IMR-90 (cell line): ENCODE measurements at regions not wholly inside any gene's neighbourhood (a gene's known extent, or its start where the extent isn't known, plus 50 kb on each side); places are given as distances from the start of the nearest gene placed in this dataset.

Experiments
- ATAC-seq: fragments of 200-7000 bp; cut with Tn5 transposase; 2 replicates; pipeline ENCODE4 v1.9.1; 2020; ENCODE audit warnings: low read depth, mild to moderate bottlenecking, moderate library complexity
- BruUV-seq: library from RNA; stranded (reverse); fragments of 400-500 nt; replicated peaks from 2 replicates; lab custom pipeline; 2021; lab: Mats Ljungman, UMichigan
- CTCF ChIA-PET: fragments of 300-600 bp; formaldehyde crosslinking; extraction: SDS; loops from one replicate; lab custom pipeline; 2021; ENCODE audit warnings: antibody characterized with exemption; lab: Yijun Ruan, JAX
- POLR2A ChIA-PET: fragments of 300-600 bp; sonication (Branson Sonifier 250); formaldehyde crosslinking; loops from one replicate; lab custom pipeline; 2022; ENCODE audit warnings: antibody characterized with exemption; ENCODE audit not compliant: unreplicated experiment; lab: Charles Lee
- DNase-seq: peaks from one replicate; pipeline ENCODE4 v3.0.0; 2013
- H2AFZ ChIP-seq: replicated peaks from 2 replicates; pipeline ENCODE3; 2013; ENCODE audit warnings: low read length, mild to moderate bottlenecking; ENCODE audit not compliant: poor library complexity
- H2AK5ac ChIP-seq: 2 replicates; pipeline ENCODE4 v1.6.1; 2013; ENCODE audit warnings: low read depth, low read length, inconsistent platforms
- H2AK9ac ChIP-seq: replicated peaks from 2 replicates; pipeline ENCODE3; 2013; ENCODE audit warnings: mild to moderate bottlenecking, low read depth, low read length, moderate library complexity; ENCODE audit not compliant: poor library complexity
- H2BK120ac ChIP-seq: 2 replicates; pipeline ENCODE4 v1.6.1; 2013; ENCODE audit warnings: low read depth, low read length, inconsistent platforms
- H2BK15ac ChIP-seq: 3 replicates; pipeline ENCODE4 v1.6.1; 2013; ENCODE audit warnings: low read depth, low read length, inconsistent platforms
- H2BK20ac ChIP-seq: 2 replicates; pipeline ENCODE4 v1.6.1; 2013; ENCODE audit warnings: low read depth, mild to moderate bottlenecking, inconsistent platforms, low read length, moderate library complexity
- H2BK5ac ChIP-seq: 2 replicates; pipeline ENCODE4 v1.6.1; 2013; ENCODE audit warnings: mild to moderate bottlenecking, low read depth, low read length, inconsistent platforms; ENCODE audit not compliant: poor library complexity, severe bottlenecking
- H3K14ac ChIP-seq: replicated peaks from 2 replicates; pipeline ENCODE4 v1.6.1; 2013; ENCODE audit warnings: low read depth, low read length, inconsistent platforms
- H3K18ac ChIP-seq: 2 replicates; pipeline ENCODE4 v1.6.1; 2013; ENCODE audit warnings: low read depth, low read length, control low read depth
- H3K23ac ChIP-seq: 2 replicates; pipeline ENCODE4 v1.6.1; 2013; ENCODE audit warnings: low read depth, low read length, inconsistent platforms
- H3K27ac ChIP-seq: 2 replicates; pipeline ENCODE4 v1.5.1; 2013; ENCODE audit warnings: mild to moderate bottlenecking, control low read depth, low read length; ENCODE audit not compliant: insufficient read depth
- H3K27me3 ChIP-seq: 2 replicates; pipeline ENCODE4 v1.6.1; 2013; ENCODE audit warnings: low read length; ENCODE audit not compliant: control insufficient read depth, insufficient read depth
- H3K36me3 ChIP-seq: 2 replicates; pipeline ENCODE4 v1.6.1; 2013; ENCODE audit warnings: low read length, mixed read lengths; ENCODE audit not compliant: control insufficient read depth, insufficient read depth
- H3K4ac ChIP-seq: 2 replicates; pipeline ENCODE4 v1.6.1; 2013; ENCODE audit warnings: low read depth, low read length, inconsistent platforms
- H3K4me1 ChIP-seq: 2 replicates; pipeline ENCODE4 v1.6.1; 2013; ENCODE audit warnings: low read length, mixed read lengths; ENCODE audit not compliant: control insufficient read depth, insufficient read depth
- H3K4me2 ChIP-seq: 2 replicates; pipeline ENCODE4 v1.6.1; 2013; ENCODE audit warnings: low read depth, mild to moderate bottlenecking, control low read depth, low read length, moderate library complexity
- H3K4me3 ChIP-seq: 2 replicates; pipeline ENCODE4 v1.5.1; 2013; ENCODE audit warnings: low read depth, mild to moderate bottlenecking, control low read depth, low read length, moderate library complexity; ENCODE audit not compliant: insufficient read depth
- H3K56ac ChIP-seq: 2 replicates; pipeline ENCODE4 v1.6.1; 2013; ENCODE audit warnings: low read length, inconsistent platforms; ENCODE audit not compliant: insufficient read depth; ENCODE audit errors: extremely low read depth
- H3K79me1 ChIP-seq, 2 experiments: 2 replicates each; pipeline ENCODE4 v1.6.1; 2013; ENCODE audit warnings: low read length in 2 of 2, inconsistent platforms in 1 of 2, low read depth in 1 of 2
- H3K9ac ChIP-seq: 2 replicates; pipeline ENCODE4 v1.6.1; 2013; ENCODE audit warnings: low read depth, low read length, control low read depth
- H3K9me1 ChIP-seq: 2 replicates; pipeline ENCODE4 v1.6.1; 2013; ENCODE audit warnings: low read length, inconsistent platforms; ENCODE audit not compliant: insufficient read depth
- H3K9me3 ChIP-seq: 2 replicates; pipeline ENCODE4 v1.6.1; 2013; ENCODE audit warnings: low read length; ENCODE audit not compliant: control insufficient read depth, insufficient read depth
- H4K20me1 ChIP-seq: 2 replicates; pipeline ENCODE4 v1.6.1; 2013; ENCODE audit warnings: low read length, inconsistent platforms; ENCODE audit not compliant: insufficient read depth
- H4K5ac ChIP-seq: 2 replicates; pipeline ENCODE4 v1.6.1; 2013; ENCODE audit warnings: mild to moderate bottlenecking, low read depth, low read length, control low read depth
- H4K8ac ChIP-seq, 2 experiments: 2 replicates each; pipeline ENCODE4 v1.6.1; 2013; ENCODE audit warnings: low read depth in 2 of 2, low read length in 2 of 2, control low read depth in 1 of 2, inconsistent platforms in 1 of 2
- H4K91ac ChIP-seq: 2 replicates; pipeline ENCODE4 v1.6.1; 2013; ENCODE audit warnings: low read depth, low read length, inconsistent platforms; ENCODE audit not compliant: insufficient read depth
- BHLHE40 ChIP-seq: fragments of 150-350 bp; IDR thresholded peaks from 2 replicates; pipeline ENCODE4 v1.6.1; 2016; ENCODE audit warnings: mild to moderate bottlenecking, low read depth, low read length
- CEBPB ChIP-seq: IDR thresholded peaks from 2 replicates; pipeline ENCODE4 v1.6.1; 2012; ENCODE audit warnings: low read depth, low read length, improper control_type of control experiment
- CTCF ChIP-seq: conservative IDR thresholded peaks from 2 replicates; pipeline ENCODE4 v1.5.1; 2012; ENCODE audit warnings: mild to moderate bottlenecking, low read depth, low read length, improper control_type of control experiment
- ELK1 ChIP-seq: fragments of 150-350 bp; IDR thresholded peaks from 2 replicates; pipeline ENCODE4 v1.6.1; 2016; ENCODE audit warnings: low read depth, mild to moderate bottlenecking, low read length, moderate library complexity, borderline replicate concordance
- FOS ChIP-seq: fragments of 150-350 bp; IDR thresholded peaks from 2 replicates; pipeline ENCODE4 v1.6.1; 2016; ENCODE audit warnings: low read depth, low read length
- MAFK ChIP-seq: IDR thresholded peaks from 2 replicates; pipeline ENCODE4 v1.6.1; 2012; ENCODE audit warnings: low read depth, low read length, improper control_type of control experiment
- MAZ ChIP-seq: IDR thresholded peaks from 2 replicates; pipeline ENCODE4 v1.6.1; 2012; ENCODE audit warnings: low read depth, mild to moderate bottlenecking, low read length, improper control_type of control experiment, moderate library complexity, borderline replicate concordance
- MXI1 ChIP-seq: IDR thresholded peaks from 2 replicates; pipeline ENCODE4 v1.6.1; 2012; ENCODE audit warnings: low read depth, mild to moderate bottlenecking, low read length, moderate library complexity, borderline replicate concordance
- NFE2L2 ChIP-seq: fragments of 150-350 bp; IDR thresholded peaks from 2 replicates; pipeline ENCODE4 v1.6.1; 2016; ENCODE audit warnings: low read depth, mild to moderate bottlenecking, low read length
- POLR2A ChIP-seq: IDR thresholded peaks from 2 replicates; pipeline ENCODE4 v1.6.1; 2012; ENCODE audit warnings: mild to moderate bottlenecking, low read depth, low read length
- RAD21 ChIP-seq: IDR thresholded peaks from 2 replicates; pipeline ENCODE4 v1.6.1; 2012; ENCODE audit warnings: low read length, improper control_type of control experiment
- RCOR1 ChIP-seq: IDR thresholded peaks from 2 replicates; pipeline ENCODE4 v1.6.1; 2012; ENCODE audit warnings: mild to moderate bottlenecking, low read length, improper control_type of control experiment; ENCODE audit not compliant: insufficient replicate concordance
- RFX5 ChIP-seq: IDR thresholded peaks from 2 replicates; pipeline ENCODE4 v1.8.0; 2012; ENCODE audit warnings: low read depth, mild to moderate bottlenecking, low read length, moderate library complexity
- SMC3 ChIP-seq: fragments of 150-350 bp; IDR thresholded peaks from 2 replicates; pipeline ENCODE4 v1.6.1; 2016; ENCODE audit warnings: low read depth, mild to moderate bottlenecking, antibody characterized with exemption, low read length, moderate library complexity
- USF2 ChIP-seq: fragments of 150-350 bp; IDR thresholded peaks from 2 replicates; pipeline ENCODE4 v1.6.1; 2017; ENCODE audit warnings: mild to moderate bottlenecking, antibody characterized with exemption, low read length, low read depth
- WGBS, 2 experiments: methylation state at CpG; one replicate each; pipeline versions ENCODE4 v1.1.5 to v1.1.7; 2013; ENCODE audit warnings: missing lambda C conversion rate in 2 of 2; ENCODE audit not compliant: insufficient read length in 1 of 2; ENCODE audit errors: extremely low coverage in 2 of 2; 5-methylcytosine and 5-hydroxymethylcytosine counted together
- dilution Hi-C: fragments of 300-500 bp; cut with HindIII; formaldehyde crosslinking; loops from one replicate; pipeline ENCODE4 v1.14.3; 2018; ENCODE audit warnings: low sequenced_read_pairs; ENCODE audit not compliant: unreplicated experiment
- in situ Hi-C: fragments of 300-500 bp; cut with MboI; formaldehyde crosslinking; loops from 3 replicates; pipeline ENCODE4 v1.14.3; 2019; ENCODE audit warnings: low sequenced_read_pairs, inconsistent platforms, mixed read lengths
- intact Hi-C: fragments of 100-400 bp; cut with micrococcal nuclease; formaldehyde crosslinking; loops from 2 replicates; pipeline ENCODE4 v1.10.0; 2022

- H3K4me1 ChIP-seq = no peaks in the 10 kb centered on the region
- no peak overlapping the region for H3K4me2 ChIP-seq
- H3K36me3 ChIP-seq = no peaks in the 10 kb centered on the region
- peaks cover 2% of the 10 kb centered on the region; the same call in 1 of the 2 replicates for H3K9me3 ChIP-seq
- ATAC-seq (no peak), DNase-seq (no peak)
- H2AK5ac ChIP-seq = no peak overlapping the region
- no peak overlapping the region for H3K23ac ChIP-seq
- no peaks in the 10 kb centered on the region for H3K79me1 ChIP-seq
- in situ Hi-C loops (no loop called here), dilution Hi-C loops (no loop called here), intact Hi-C loops (no loop called here)
- H2AK9ac ChIP-seq = no peak overlapping the region
- H3K9ac ChIP-seq = no peak overlapping the region
- H3K9me1 ChIP-seq = no peaks in the 10 kb centered on the region
- CTCF ChIA-PET = no interaction called here
- H3K4ac ChIP-seq = no peak overlapping the region
- no peak for TF ChIP-seq BHLHE40
- no peak for TF ChIP-seq CEBPB
- no peak for TF ChIP-seq MAFK
- no peak for TF ChIP-seq RCOR1
- no peak for TF ChIP-seq ELK1
- TF ChIP-seq RAD21 = no peak
- TF ChIP-seq CTCF = no peak
- TF ChIP-seq USF2 = no peak
- no peak for TF ChIP-seq NFE2L2
- no peak for TF ChIP-seq MAZ
- TF ChIP-seq FOS = no peak
- no peak for TF ChIP-seq POLR2A
- TF ChIP-seq RFX5 = no peak
- no peak for TF ChIP-seq MXI1
- TF ChIP-seq SMC3 = no peak
- H2BK20ac ChIP-seq = no peak overlapping the region
- H3K27me3 ChIP-seq = no peaks in the 10 kb centered on the region
- no TSS peak for BruUV-seq
- H3K18ac ChIP-seq = no peak overlapping the region
- H2BK5ac ChIP-seq = no peak overlapping the region
- no peaks in the 10 kb centered on the region for H4K20me1 ChIP-seq
- no peak overlapping the region for H4K91ac ChIP-seq
- H4K5ac ChIP-seq = no peak overlapping the region
- H2BK15ac ChIP-seq = no peak overlapping the region
- H3K27ac ChIP-seq = no peak overlapping the region
- no peak overlapping the region for H2BK120ac ChIP-seq
- H2AFZ ChIP-seq = no peak overlapping the region
- no CpG with 5 or more reads among the region's 4 CpGs for WGBS, 2 experiments
- no peak overlapping the region for H4K8ac ChIP-seq
- no peak overlapping the region for H3K56ac ChIP-seq
- H3K4me3 ChIP-seq = no peak overlapping the region
- POLR2A ChIA-PET = no interaction called here
- H3K14ac ChIP-seq = no peak overlapping the region
Measured at GRCh38 chr6:50921968-50922367, 103.3 kb downstream of the TFAP2B start.
